ENCODE measurements at regions not wholly inside any gene's neighbourhood (a gene's known extent, or its start where the extent isn't known, plus 50 kb on each side); places are given as distances from the start of the nearest gene placed in this dataset.

GRCh38 chr5:158180407-158180806 lies 321.5 kb upstream of the CLINT1 start:
- DNase-seq = no peak

GRCh38 chr5:158179271-158179670 lies 320.3 kb upstream of the CLINT1 start:
- no peak for DNase-seq

- no peak for DNase-seq
Observed at GRCh38 chr5:158178535-158178934, 319.6 kb upstream of the CLINT1 start.

GRCh38 chr5:158177146-158177545 lies 318.2 kb upstream of the CLINT1 start:
- DNase-seq = no peak

- DNase-seq = no peak
Observed at GRCh38 chr5:158175934-158176481, 317.1 kb upstream of the CLINT1 start.

- peak; percentile 55 to 70 for DNase-seq
Observed at GRCh38 chr5:158174918-158175851, 316.2 kb upstream of the CLINT1 start.

GRCh38 chr5:158174026-158174425 lies 315.1 kb upstream of the CLINT1 start:
- no peak for DNase-seq

- DNase-seq = no peak
Observed at GRCh38 chr5:158172005-158172404, 313.1 kb upstream of the CLINT1 start.

GRCh38 chr5:158170534-158170933 lies 311.6 kb upstream of the CLINT1 start:
- DNase-seq = no peak

GRCh38 chr5:158170060-158170459 lies 311.1 kb upstream of the CLINT1 start:
- DNase-seq = no peak

GRCh38 chr5:158166424-158166823 lies 307.5 kb upstream of the CLINT1 start:
- DNase-seq = no peak

- DNase-seq = no peak
Observed at GRCh38 chr5:158165647-158166046, 306.7 kb upstream of the CLINT1 start.

- peak; percentile 9 to 27 for DNase-seq
Observed at GRCh38 chr5:158164296-158165047, 305.5 kb upstream of the CLINT1 start.

- peak; percentile 46 to 56 for DNase-seq
Observed at GRCh38 chr5:158163451-158164295, 304.7 kb upstream of the CLINT1 start.

- DNase-seq = no peak
Observed at GRCh38 chr5:158162479-158163034, 303.6 kb upstream of the CLINT1 start.

- no peak for DNase-seq
Observed at GRCh38 chr5:158162026-158162425, 303.1 kb upstream of the CLINT1 start.

- peak; percentile 51 to 70 for DNase-seq
Observed at GRCh38 chr5:158159621-158160020, 300.7 kb upstream of the CLINT1 start.

GRCh38 chr5:158155811-158156505 lies 297.0 kb upstream of the CLINT1 start:
- no peak for DNase-seq

- DNase-seq = no peak
Observed at GRCh38 chr5:158155067-158155466, 296.1 kb upstream of the CLINT1 start.

GRCh38 chr5:158154226-158155005 lies 295.5 kb upstream of the CLINT1 start:
- no peak for DNase-seq

GRCh38 chr5:158153508-158153907 lies 294.6 kb upstream of the CLINT1 start:
- DNase-seq = no peak
